NCI-H1694 treated with DMSO at 0.1 percent for 48 hours (cell line): ENCODE measurements at regions not wholly inside any gene's neighbourhood (a gene's known extent, or its start where the extent isn't known, plus 50 kb on each side); places are given as distances from the start of the nearest gene placed in this dataset.

Source experiments
- DNase-seq: peaks from one replicate; lab custom pipeline; 2025; lab: John Stamatoyannopoulos, UW

DNA sequence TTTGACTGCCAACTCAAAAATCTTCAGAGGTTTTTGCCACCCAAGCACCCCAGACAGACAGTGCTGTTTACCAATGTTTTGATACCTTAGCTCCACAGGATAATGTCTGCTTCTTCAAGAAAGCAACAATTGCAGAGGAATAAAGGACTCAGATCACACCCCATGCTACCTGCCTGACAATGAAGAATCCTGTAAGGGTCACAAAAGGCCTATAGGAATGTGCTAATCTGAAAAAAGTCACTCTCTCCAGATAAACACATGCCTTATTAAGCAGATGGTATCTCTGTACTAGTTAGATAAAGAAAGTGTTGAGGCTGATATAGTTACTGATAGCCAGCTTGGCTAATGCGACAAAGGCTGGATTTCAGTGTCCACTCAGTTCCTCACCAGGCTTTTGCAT lies 1076.7 kb upstream of the SORCS1 start:
- no peak for DNase-seq

- DNase-seq: no peak
Measured at GRCh38 chr10:108238261-108238660, 1073.8 kb upstream of the SORCS1 start.

DNA sequence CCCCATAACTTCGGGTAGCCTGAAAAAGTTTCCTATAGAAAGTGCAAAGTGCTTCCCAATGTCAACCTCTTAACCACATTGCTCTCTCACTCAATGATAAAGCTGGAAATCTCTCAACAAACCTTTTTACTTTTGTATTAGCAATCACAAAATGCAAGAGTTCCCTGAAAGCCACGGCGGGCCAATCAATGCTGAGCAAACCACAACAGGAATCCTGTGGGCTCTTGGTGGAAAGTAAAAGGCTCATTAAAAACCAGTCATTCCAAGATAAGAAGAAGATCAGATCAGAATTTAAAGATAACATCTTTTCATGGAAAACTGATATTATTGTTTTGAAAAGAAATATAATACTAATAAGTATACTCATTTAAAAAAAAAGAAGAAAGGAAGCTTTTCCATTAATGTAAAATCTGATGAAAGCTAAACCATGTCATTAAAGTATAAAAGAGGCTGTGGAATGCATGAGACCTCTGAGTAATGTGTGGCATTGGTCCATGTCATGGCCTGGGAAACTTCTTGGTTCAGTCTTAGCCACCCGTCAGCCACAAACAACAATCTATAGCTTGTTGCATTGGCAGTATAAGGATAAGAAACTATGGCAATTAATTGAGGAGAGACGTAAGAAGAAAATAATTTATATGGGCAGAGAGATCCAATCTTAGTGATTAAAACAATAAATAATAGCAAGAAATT lies 1066.1 kb upstream of the SORCS1 start:
- no peak for DNase-seq

- DNase-seq: no peak
Measured at GRCh38 chr10:108208732-108209131, 1044.2 kb upstream of the SORCS1 start.

DNA sequence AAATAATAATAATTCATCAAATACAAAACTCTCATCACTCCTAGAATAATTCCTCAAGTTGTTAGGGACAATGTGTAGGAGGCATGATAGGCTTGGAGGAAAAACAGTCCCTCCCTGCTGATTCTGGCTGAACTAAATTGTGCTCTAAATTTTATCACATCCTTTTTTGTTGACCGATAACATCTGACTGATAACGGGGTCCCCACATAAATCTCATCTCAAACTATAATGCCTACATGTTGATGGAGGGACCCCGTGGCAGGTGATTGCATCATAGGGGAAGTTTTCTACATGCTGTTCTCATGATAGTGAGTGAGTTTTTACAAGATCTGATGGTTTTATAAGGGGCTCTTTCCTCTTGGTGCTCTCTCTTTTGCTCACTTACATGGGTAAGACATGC lies 1043.5 kb upstream of the SORCS1 start:
- no peak for DNase-seq

DNA sequence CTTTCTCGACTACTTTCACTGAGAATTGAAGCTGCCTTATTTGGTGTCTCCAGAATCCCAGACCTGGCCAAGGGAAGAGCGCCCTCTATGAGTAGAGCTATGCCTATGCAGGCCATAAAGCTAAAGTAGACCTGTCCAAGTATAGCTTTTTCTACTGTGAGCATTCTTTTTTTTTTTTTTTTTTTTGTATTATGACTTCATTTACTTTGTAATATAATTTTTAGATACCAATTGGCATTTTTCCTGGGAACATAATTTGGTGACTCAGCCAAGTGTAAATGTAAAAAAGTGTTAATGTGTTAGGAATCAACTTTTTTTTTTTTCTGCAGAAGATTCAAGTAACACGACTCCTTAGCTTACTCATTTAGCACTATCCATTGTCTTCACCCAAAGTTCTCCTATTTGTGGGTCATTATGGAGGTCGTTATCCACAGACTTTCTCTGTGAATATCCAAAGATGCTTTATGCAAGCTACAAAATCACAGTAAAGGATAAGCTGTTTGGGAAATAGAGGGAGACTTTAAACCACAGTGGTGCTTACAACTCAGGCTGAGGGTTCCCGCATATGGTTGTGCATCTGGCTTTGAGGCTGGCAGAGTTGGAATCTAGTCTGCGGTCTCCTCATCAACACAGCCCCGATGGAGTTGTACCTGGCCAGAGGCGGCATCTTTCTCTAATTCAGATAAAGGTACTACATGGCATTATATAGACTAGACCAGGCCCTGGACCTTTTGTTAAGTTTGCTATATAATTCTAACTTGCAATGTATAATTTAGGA lies 1040.2 kb upstream of the SORCS1 start:
- peak; percentile 5 for DNase-seq

DNA sequence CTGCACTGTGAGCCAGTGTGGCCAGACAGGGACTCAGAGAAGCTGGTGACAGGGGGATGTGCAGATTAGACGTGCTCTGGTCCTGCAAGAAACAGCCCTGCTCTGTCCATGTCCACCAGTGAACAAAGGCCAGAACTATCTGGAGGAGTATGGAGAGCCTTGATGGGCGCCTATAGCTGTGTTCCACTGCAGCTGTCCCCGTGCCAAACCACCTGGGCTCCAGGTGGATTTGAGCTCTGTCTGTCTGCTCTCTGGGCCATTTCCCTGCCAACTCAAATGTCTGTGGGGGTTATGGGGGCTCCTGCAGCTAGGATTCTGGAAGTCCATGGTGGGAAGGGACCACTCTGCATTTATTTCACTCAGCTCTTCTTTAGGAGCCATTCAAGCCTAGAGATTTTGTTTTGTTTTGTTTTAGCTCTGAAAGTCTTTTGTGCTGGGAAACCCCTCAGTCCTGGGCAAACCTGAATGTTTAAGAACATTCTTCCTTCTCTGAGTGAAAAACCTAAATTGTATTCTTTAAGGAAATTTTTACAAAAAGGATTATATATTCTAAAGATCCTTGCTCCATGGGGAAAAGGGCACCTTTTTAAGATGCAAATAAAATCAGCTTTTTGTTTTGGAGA lies 1039.5 kb upstream of the SORCS1 start:
- DNase-seq: no peak

DNA sequence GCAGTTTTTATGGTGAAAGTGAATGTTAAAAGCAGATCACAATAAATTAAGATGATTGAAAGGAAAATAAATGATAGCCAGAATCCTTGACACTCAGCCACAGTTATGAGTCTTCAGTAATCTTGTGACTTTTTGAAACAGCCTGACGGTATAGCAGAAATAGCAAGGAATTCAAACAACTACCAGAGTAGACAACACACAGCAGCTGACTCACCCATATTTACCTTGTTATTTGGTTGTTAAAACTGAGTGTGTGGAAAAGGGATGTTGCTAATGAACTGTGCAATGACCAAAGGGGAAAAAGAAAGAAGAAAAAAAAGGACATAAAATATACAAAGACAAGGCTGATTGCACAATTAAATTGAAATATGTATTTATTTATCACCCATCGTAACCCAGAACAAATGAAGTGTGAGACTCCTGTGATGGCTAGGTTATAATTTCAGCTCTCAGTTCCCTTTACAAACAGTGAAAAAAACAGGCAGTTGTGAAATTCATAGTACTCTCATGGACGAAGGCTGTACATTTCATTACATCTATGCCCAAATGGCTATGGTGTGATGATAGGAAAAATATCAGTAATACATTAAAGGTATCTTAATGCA lies 1023.0 kb upstream of the SORCS1 start:
- DNase-seq: no peak

- DNase-seq: no peak
Measured at GRCh38 chr10:108184114-108184513, 1019.6 kb upstream of the SORCS1 start.

DNA sequence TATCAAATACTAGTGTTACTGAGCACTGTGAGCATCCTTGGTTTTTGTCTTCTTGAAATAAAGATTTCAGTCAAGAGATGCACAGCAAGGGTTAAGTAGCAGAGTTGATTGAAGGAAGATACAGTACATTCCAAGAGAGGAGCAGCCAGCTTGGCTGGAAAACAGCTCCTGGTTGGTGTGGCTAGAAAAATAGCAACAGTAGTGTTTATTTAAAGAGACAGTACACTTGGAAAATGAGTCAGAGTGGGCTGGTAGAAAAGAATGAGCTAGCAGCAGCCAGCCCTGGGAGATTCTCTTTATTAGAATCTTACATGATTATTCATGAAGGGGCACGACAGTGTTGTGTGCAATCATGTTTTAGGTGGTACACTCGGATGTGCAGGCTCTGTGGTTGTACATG lies 1016.4 kb upstream of the SORCS1 start:
- no peak for DNase-seq

DNA sequence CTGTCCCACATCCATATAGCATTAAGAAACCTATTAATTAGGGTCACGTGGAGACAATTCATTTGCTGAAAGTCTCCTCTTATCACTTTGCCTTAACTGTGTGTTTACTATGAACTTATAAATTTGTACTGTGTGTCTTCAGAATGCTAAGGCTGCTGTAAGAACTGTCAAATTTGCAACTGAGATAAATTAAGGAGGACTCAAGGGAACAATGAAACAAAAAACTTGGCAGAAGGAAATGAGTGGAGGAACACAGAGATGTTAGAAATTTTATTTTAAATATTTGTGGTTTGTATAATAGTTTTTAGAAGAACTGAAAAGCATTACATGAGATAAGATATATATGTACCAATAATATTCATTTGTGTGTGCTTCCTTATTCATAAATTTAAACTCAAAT lies 1005.3 kb upstream of the SORCS1 start:
- DNase-seq: no peak

- no peak for DNase-seq
Measured at GRCh38 chr10:108167766-108168165, 1003.3 kb upstream of the SORCS1 start.

- DNase-seq: no peak
Measured at GRCh38 chr10:108166401-108166800, 1001.9 kb upstream of the SORCS1 start.

- DNase-seq: no peak
Measured at GRCh38 chr10:108147346-108147745, 982.8 kb upstream of the SORCS1 start.

DNA sequence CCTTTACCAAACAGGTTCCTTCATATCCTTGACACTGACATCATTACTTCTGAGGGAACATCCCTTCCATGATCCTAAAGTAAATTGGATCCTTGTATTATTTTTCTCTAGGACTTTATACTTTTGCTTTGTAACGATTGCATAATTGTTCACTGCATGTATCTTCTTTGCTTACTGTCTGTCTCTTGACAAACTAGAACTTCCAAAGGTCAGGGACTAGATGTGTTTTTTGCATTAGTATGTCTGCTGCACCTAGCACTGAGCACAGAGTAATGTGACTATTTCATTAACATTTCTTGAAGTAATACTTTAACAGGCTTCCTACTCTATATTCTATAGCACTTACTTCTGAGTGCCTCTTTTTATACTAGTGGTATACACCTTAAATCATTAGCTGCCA lies 976.6 kb upstream of the SORCS1 start:
- DNase-seq: no peak

DNA sequence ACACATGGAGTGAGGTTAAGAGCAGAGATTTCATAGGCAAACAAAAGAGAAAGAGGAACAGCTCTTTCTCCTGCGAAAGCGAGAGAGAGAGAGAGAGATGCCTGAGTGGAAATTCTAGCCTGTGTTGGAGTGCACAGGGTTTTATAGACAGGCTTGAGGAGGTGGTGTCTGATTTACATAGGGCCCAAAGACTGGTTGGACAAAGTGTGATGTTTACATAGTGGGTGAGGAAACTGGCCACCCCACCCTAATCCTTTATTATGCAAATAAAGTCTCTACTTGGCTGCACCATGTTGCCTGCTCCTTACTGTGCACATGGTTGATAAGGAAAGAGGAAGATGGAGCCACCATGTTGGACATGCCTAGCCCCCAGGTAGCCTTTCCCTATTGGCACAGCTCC lies 967.8 kb upstream of the SORCS1 start:
- no peak for DNase-seq

DNA sequence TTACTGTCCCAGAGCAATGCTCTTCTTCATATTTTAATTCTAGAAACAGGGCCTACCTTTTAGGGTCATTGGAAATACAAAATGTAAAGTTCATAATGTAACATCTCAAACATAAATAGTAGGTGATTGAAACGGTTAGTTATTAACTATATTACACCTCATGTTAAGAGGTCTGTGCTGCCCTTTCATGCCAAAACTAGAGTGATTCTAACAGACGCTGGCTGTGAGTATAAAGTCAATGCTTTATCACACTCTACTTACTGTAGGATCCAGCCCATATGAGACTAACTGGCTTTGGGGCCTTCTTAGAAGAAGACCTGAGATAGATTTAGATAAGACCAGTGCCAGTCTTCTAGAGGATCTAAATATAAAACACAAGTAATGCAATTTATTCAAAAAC lies 966.1 kb upstream of the SORCS1 start:
- DNase-seq: no peak

DNA sequence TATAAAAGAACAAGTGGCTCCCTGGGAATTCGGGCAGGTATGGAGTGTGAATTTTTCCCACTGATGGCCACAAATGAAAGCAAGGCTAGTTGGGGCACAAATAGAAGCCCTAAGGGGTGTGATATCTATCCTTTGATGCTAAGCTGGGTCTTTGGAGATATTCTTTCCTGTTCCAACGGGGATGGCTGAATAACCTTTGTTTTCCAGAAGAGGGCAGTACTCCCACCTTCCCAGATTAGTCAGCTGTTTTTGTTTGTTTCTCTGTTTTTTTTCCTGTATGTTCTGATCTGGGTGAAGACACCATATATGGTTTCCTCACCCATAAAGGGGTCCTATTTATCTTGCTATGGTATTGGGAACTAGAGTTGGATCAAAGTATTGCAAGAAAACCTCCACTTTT lies 947.7 kb upstream of the SORCS1 start:
- no peak for DNase-seq

DNA sequence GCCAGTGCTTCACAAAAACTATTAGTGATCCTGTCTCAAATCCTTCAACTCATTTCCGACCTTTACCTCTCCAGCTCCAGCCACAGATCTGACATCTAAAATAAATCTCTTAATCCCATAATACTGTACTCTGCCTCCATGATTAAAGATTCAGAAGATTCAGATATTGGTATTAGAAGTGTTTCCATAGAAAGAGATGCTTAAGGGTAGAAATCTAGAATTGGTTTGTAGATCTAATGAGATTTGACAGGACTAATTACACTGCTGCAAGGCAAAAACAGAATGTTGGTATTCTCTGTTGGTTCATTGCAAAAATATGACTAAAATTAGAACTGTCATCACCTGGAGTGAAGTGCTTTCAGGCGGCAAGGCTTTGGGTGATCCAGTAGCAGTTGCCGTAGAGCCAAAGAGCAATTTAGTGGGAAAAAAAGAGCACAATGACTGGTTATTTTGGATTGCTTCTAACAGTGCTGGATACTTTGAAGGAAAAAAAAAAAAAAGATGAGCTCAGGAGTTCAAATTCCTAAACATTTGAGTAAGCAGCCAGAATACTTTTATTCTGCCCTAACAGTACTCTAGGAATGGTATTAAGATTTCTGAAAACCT lies 940.1 kb upstream of the SORCS1 start:
- DNase-seq: no peak

DNA sequence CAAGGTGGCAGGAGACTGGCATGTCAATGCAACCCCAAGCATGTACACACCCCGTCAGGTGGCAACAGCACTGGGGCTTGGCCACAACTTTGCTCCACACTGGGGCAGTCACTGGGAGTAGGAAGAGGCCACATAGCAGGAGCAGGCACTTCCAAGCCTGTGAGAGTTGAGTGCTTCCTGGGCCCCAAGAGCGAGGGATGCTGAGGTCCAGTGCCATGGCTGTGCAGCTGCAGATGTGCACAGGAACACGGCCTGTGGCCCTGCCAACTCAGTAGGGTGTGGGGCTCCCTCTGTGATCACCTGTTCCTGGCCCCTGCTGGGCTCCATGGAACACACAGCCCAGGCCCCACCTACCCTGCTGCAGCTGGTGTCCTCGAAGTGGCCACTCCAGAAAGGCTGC lies 932.8 kb upstream of the SORCS1 start:
- no peak for DNase-seq

GRCh38 chr10:108095932-108096925 lies 931.7 kb upstream of the SORCS1 start:
- no peak for DNase-seq
